HEK293 (cell line): ENCODE measurements at regions not wholly inside any gene's neighbourhood (a gene's known extent, or its start where the extent isn't known, plus 50 kb on each side); places are given as distances from the start of the nearest gene placed in this dataset.
A peak's percentile ranks its signal among the peaks of the same experiment; 100 is the strongest.

Experiments used
- CTCF ChIA-PET: fragments of 350-600 bp; formaldehyde crosslinking; extraction: SDS; loops from one replicate; lab custom pipeline; 2021; ENCODE audit warnings: antibody characterized with exemption; lab: Yijun Ruan, JAX
- POLR2A ChIA-PET: fragments of 300-600 bp; formaldehyde crosslinking; extraction: SDS; loops from one replicate; lab custom pipeline; 2020; ENCODE audit warnings: antibody characterized with exemption, inconsistent platforms; lab: Yijun Ruan, JAX
- H3K27ac ChIP-seq: fragments of 200-500 bp; sonication (Bioruptor generic); 2 replicates; pipeline ENCODE4 v1.5.1; 2014; ENCODE audit warnings: low read depth, low read length, control low read depth, inconsistent platforms; ENCODE audit errors: extremely low read depth
- H3K36me3 ChIP-seq, 2 experiments: fragments of 200-500 bp in 1 of 2; sonication (Bioruptor generic) in 1 of 2; 1 replicate in 1 of 2; 2 replicates in 1 of 2; pipeline ENCODE4 v1.5.1; 2014 to 2017; ENCODE audit warnings: inconsistent platforms in 2 of 2, low read length in 2 of 2; ENCODE audit not compliant: control insufficient read depth in 2 of 2, insufficient read depth in 1 of 2
- H3K4me1 ChIP-seq: fragments of 200-500 bp; sonication (Bioruptor generic); 2 replicates; pipeline ENCODE4 v1.5.1; 2014; ENCODE audit warnings: mild to moderate bottlenecking, low read length, inconsistent platforms; ENCODE audit not compliant: control insufficient read depth, insufficient read depth
- H3K4me3 ChIP-seq: 2 replicates; pipeline ENCODE4 v1.5.1; 2011; ENCODE audit warnings: low read depth, mild to moderate bottlenecking, control low read depth, low read length, moderate library complexity
- H3K9me3 ChIP-seq: fragments of 200-500 bp; sonication (Bioruptor generic); 2 replicates; pipeline ENCODE4 v1.5.1; 2014; ENCODE audit warnings: low read depth, low read length, inconsistent platforms; ENCODE audit not compliant: control insufficient read depth, insufficient read depth
- FEZF1 ChIP-seq: fragments of 450-650 bp; formaldehyde crosslinking; IDR thresholded peaks from 2 replicates; pipeline ENCODE4 v1.5.1; 2016; ENCODE audit warnings: missing biosample characterization, missing genetic modification characterization
- KLF1 ChIP-seq: fragments of 450-650 bp; formaldehyde crosslinking; IDR thresholded peaks from 2 replicates; pipeline ENCODE4 v1.5.1; 2016; ENCODE audit warnings: missing biosample characterization, missing genetic modification characterization
- PRDM1 ChIP-seq: fragments of 450-650 bp; formaldehyde crosslinking; IDR thresholded peaks from 2 replicates; pipeline ENCODE4; 2016; ENCODE audit warnings: missing biosample characterization, missing genetic modification characterization
- REPIN1 ChIP-seq: fragments of 450-650 bp; formaldehyde crosslinking; IDR thresholded peaks from 2 replicates; pipeline ENCODE4 v1.5.1; 2017; ENCODE audit warnings: missing biosample characterization, missing genetic modification characterization, low read depth
- SCRT2 ChIP-seq: fragments of 450-650 bp; formaldehyde crosslinking; IDR thresholded peaks from 2 replicates; pipeline ENCODE4 v1.5.1; 2016; ENCODE audit warnings: missing biosample characterization, missing genetic modification characterization
- WT1 ChIP-seq: fragments of 450-650 bp; formaldehyde crosslinking; IDR thresholded peaks from 2 replicates; pipeline ENCODE4 v1.5.1; 2016; ENCODE audit warnings: missing biosample characterization, missing genetic modification characterization
- YY2 ChIP-seq: fragments of 450-650 bp; formaldehyde crosslinking; IDR thresholded peaks from 2 replicates; pipeline ENCODE4 v1.5.1; 2016; ENCODE audit warnings: missing biosample characterization, missing genetic modification characterization
- ZBTB21 ChIP-seq: fragments of 450-650 bp; formaldehyde crosslinking; IDR thresholded peaks from 2 replicates; pipeline ENCODE4 v1.5.1; 2017; ENCODE audit warnings: missing biosample characterization, missing genetic modification characterization
- ZBTB8A ChIP-seq: fragments of 450-650 bp; formaldehyde crosslinking; IDR thresholded peaks from 2 replicates; pipeline ENCODE4 v1.5.1; 2016; ENCODE audit warnings: missing biosample characterization, missing genetic modification characterization
- ZFP41 ChIP-seq: fragments of 450-650 bp; formaldehyde crosslinking; IDR thresholded peaks from 2 replicates; pipeline ENCODE4 v1.5.1; 2016; ENCODE audit warnings: missing biosample characterization, missing genetic modification characterization, borderline replicate concordance
- ZNF16 ChIP-seq: fragments of 450-650 bp; formaldehyde crosslinking; IDR thresholded peaks from 2 replicates; pipeline ENCODE4 v1.5.1; 2016; ENCODE audit warnings: low read depth, missing biosample characterization, missing genetic modification characterization
- ZNF175 ChIP-seq: fragments of 450-650 bp; formaldehyde crosslinking; IDR thresholded peaks from 2 replicates; pipeline ENCODE4 v1.5.1; 2016; ENCODE audit warnings: missing biosample characterization, missing genetic modification characterization
- ZNF2 ChIP-seq: fragments of 450-650 bp; formaldehyde crosslinking; IDR thresholded peaks from 2 replicates; pipeline ENCODE4 v1.5.1; 2016; ENCODE audit warnings: missing biosample characterization, missing genetic modification characterization
- ZNF335 ChIP-seq: fragments of 450-650 bp; formaldehyde crosslinking; conservative IDR thresholded peaks from 2 replicates; pipeline ENCODE4 v1.5.1; 2016; ENCODE audit warnings: missing biosample characterization, missing genetic modification characterization
- ZNF558 ChIP-seq: fragments of 450-650 bp; formaldehyde crosslinking; IDR thresholded peaks from 2 replicates; pipeline ENCODE4 v1.5.1; 2016; ENCODE audit warnings: missing biosample characterization, missing genetic modification characterization
- ZNF658 ChIP-seq: fragments of 450-650 bp; formaldehyde crosslinking; IDR thresholded peaks from 2 replicates; pipeline ENCODE4; 2016; ENCODE audit warnings: missing biosample characterization, missing genetic modification characterization
- ZNF660 ChIP-seq: fragments of 450-650 bp; IDR thresholded peaks from 2 replicates; pipeline ENCODE4 v1.5.1; 2018; ENCODE audit warnings: missing biosample characterization, mild to moderate bottlenecking, missing genetic modification characterization
- ZNF768 ChIP-seq: fragments of 450-650 bp; formaldehyde crosslinking; IDR thresholded peaks from 2 replicates; pipeline ENCODE4 v1.5.1; 2018; ENCODE audit warnings: missing biosample characterization, mild to moderate bottlenecking, missing genetic modification characterization
- ZNF777 ChIP-seq: fragments of 450-650 bp; formaldehyde crosslinking; IDR thresholded peaks from 2 replicates; pipeline ENCODE4 v1.5.1; 2017; ENCODE audit warnings: missing biosample characterization, missing genetic modification characterization, borderline replicate concordance
- ZNF830 ChIP-seq: fragments of 450-650 bp; IDR thresholded peaks from 2 replicates; pipeline ENCODE4 v1.5.0; 2018; ENCODE audit warnings: missing biosample characterization, missing genetic modification characterization, low read depth, mild to moderate bottlenecking, moderate library complexity
- ZXDB ChIP-seq: fragments of 450-650 bp; formaldehyde crosslinking; IDR thresholded peaks from 2 replicates; pipeline ENCODE4 v1.5.1; 2016; ENCODE audit warnings: missing biosample characterization, missing genetic modification characterization
- TF ChIP-seq, protein P1 (sequence below): fragments of 450-650 bp; IDR thresholded peaks from 2 replicates; pipeline ENCODE4 v1.5.1; 2018; ENCODE audit warnings: missing biosample characterization, mild to moderate bottlenecking, missing genetic modification characterization
- TF ChIP-seq, protein P2 (sequence below): fragments of 450-650 bp; formaldehyde crosslinking; IDR thresholded peaks from 2 replicates; pipeline ENCODE4 v1.5.1; 2016; ENCODE audit warnings: missing biosample characterization, missing genetic modification characterization, borderline replicate concordance
- TF ChIP-seq, protein P3 (sequence below): fragments of 450-650 bp; formaldehyde crosslinking; IDR thresholded peaks from 2 replicates; pipeline ENCODE4 v1.5.1; 2016; ENCODE audit warnings: missing biosample characterization, missing genetic modification characterization, low read depth
- TF ChIP-seq, protein P4 (sequence below): fragments of 450-650 bp; formaldehyde crosslinking; optimal IDR thresholded peaks from 2 replicates; pipeline ENCODE3; 2016; ENCODE audit warnings: missing biosample characterization, mild to moderate bottlenecking, missing genetic modification characterization
- TF ChIP-seq, protein P5 (sequence below): fragments of 450-650 bp; formaldehyde crosslinking; IDR thresholded peaks from 2 replicates; pipeline ENCODE4 v1.5.1; 2016; ENCODE audit warnings: missing biosample characterization, missing genetic modification characterization
- TF ChIP-seq, protein P6 (sequence below): fragments of 450-650 bp; formaldehyde crosslinking; IDR thresholded peaks from 2 replicates; pipeline ENCODE4 v1.5.1; 2016; ENCODE audit warnings: missing biosample characterization, missing genetic modification characterization

DNA sequence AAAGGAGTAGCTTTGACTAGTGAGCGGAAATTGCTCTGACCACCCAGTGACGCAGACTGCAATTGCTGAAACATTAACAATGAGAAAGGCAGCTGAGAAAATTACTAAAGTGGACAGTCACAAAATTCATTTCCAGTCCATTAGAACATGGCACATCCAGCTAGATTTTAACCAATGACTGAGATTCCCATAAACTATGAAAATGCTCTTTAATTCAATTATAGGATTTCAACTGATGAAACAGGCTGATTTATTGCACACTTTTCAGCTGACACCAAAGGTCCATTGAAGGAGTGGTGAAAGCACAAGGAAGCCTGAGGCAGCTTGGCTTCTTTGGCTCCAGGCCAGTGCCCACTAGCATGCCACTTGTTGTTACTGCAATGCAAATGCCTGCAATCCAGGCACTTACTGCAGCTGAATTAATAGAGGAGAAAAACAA is 933.4 kb downstream of the SLITRK6 start (continued):
- TF ChIP-seq, protein P1, sequence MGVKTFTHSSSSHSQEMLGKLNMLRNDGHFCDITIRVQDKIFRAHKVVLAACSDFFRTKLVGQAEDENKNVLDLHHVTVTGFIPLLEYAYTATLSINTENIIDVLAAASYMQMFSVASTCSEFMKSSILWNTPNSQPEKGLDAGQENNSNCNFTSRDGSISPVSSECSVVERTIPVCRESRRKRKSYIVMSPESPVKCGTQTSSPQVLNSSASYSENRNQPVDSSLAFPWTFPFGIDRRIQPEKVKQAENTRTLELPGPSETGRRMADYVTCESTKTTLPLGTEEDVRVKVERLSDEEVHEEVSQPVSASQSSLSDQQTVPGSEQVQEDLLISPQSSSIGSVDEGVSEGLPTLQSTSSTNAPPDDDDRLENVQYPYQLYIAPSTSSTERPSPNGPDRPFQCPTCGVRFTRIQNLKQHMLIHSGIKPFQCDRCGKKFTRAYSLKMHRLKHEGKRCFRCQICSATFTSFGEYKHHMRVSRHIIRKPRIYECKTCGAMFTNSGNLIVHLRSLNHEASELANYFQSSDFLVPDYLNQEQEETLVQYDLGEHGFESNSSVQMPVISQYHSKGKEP (tag by site-specific recombination), result no peak
- TF ChIP-seq ZNF658 (tag by site-specific recombination) (no peak), ZBTB21 (no peak), ZXDB (tag by site-specific recombination) (no peak), ZNF777 (tag by site-specific recombination) (no peak), PRDM1 (tag by site-specific recombination) (no peak), SCRT2 (0 out of 2 replicates have a peak, but pooled peaks have one; percentile 23), ZNF16 (tag by site-specific recombination) (no peak), KLF1 (tag by site-specific recombination) (no peak), FEZF1 (tag by site-specific recombination) (0 out of 2 replicates have a peak, but pooled peaks have one; percentile 16)
- TF ChIP-seq, protein P2, sequence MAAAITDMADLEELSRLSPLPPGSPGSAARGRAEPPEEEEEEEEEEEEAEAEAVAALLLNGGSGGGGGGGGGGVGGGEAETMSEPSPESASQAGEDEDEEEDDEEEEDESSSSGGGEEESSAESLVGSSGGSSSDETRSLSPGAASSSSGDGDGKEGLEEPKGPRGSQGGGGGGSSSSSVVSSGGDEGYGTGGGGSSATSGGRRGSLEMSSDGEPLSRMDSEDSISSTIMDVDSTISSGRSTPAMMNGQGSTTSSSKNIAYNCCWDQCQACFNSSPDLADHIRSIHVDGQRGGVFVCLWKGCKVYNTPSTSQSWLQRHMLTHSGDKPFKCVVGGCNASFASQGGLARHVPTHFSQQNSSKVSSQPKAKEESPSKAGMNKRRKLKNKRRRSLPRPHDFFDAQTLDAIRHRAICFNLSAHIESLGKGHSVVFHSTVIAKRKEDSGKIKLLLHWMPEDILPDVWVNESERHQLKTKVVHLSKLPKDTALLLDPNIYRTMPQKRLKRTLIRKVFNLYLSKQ (tag by site-specific recombination), result no peak
- TF ChIP-seq, protein P3, sequence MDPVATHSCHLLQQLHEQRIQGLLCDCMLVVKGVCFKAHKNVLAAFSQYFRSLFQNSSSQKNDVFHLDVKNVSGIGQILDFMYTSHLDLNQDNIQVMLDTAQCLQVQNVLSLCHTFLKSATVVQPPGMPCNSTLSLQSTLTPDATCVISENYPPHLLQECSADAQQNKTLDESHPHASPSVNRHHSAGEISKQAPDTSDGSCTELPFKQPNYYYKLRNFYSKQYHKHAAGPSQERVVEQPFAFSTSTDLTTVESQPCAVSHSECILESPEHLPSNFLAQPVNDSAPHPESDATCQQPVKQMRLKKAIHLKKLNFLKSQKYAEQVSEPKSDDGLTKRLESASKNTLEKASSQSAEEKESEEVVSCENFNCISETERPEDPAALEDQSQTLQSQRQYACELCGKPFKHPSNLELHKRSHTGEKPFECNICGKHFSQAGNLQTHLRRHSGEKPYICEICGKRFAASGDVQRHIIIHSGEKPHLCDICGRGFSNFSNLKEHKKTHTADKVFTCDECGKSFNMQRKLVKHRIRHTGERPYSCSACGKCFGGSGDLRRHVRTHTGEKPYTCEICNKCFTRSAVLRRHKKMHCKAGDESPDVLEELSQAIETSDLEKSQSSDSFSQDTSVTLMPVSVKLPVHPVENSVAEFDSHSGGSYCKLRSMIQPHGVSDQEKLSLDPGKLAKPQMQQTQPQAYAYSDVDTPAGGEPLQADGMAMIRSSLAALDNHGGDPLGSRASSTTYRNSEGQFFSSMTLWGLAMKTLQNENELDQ, result no peak
- TF ChIP-seq, all 188 proteins: peak for 2

DNA sequence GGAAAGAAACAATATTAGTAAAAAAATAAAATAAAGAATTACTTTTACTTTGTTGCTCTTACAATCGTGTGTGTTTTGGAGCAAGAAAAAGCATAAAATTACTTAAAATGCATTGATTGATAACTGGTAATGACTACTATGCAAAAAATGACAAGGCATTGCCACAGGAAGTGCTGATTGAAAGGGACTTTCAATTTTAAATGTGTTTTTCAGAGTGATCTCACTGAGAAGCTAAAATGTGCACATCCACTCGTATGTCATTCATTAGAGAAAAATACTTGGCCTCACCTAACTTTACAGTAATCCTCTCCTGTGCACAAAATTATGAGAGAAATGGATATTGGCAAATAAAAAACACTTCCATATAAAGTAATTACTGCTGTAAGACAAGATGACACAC is 934.9 kb downstream of the SLITRK6 start:
- Histone ChIP-seq H3K4me1 (no peaks in the 10 kb centered on the region), H3K4me3 (no peak overlapping the region), H3K36me3 (no peaks in the 10 kb centered on the region), H3K27ac (no peak overlapping the region), H3K9me3 (no peaks in the 10 kb centered on the region)
- CTCF ChIA-PET, result no interaction called here
- POLR2A ChIA-PET, result interaction anchor here (0.5 kb wide), 1 partner anchor 426 kb away, joined by 4 read pairs; no protein-coding TSS in a partner anchor
- TF ChIP-seq, protein P4, sequence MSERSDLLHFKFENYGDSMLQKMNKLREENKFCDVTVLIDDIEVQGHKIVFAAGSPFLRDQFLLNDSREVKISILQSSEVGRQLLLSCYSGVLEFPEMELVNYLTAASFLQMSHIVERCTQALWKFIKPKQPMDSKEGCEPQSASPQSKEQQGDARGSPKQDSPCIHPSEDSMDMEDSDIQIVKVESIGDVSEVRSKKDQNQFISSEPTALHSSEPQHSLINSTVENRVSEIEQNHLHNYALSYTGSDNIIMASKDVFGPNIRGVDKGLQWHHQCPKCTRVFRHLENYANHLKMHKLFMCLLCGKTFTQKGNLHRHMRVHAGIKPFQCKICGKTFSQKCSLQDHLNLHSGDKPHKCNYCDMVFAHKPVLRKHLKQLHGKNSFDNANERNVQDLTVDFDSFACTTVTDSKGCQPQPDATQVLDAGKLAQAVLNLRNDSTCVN (tag by site-specific recombination), result no peak
- TF ChIP-seq ZNF175 (tag by site-specific recombination) (no peak), ZNF558 (no peak), ZBTB8A (tag by site-specific recombination) (no peak), ZNF660 (tag by site-specific recombination) (no peak), ZNF830 (tag by site-specific recombination) (no peak), ZNF335 (no peak), ZNF658 (tag by site-specific recombination) (no peak), YY2 (no peak), ZNF768 (tag by site-specific recombination) (no peak), ZNF2 (tag by site-specific recombination) (no peak), WT1 (tag by site-specific recombination) (no peak), REPIN1 (no peak), ZFP41 (tag by site-specific recombination) (no peak)
- TF ChIP-seq, protein P5, sequence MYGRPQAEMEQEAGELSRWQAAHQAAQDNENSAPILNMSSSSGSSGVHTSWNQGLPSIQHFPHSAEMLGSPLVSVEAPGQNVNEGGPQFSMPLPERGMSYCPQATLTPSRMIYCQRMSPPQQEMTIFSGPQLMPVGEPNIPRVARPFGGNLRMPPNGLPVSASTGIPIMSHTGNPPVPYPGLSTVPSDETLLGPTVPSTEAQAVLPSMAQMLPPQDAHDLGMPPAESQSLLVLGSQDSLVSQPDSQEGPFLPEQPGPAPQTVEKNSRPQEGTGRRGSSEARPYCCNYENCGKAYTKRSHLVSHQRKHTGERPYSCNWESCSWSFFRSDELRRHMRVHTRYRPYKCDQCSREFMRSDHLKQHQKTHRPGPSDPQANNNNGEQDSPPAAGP, result no peak
- TF ChIP-seq, protein P6, sequence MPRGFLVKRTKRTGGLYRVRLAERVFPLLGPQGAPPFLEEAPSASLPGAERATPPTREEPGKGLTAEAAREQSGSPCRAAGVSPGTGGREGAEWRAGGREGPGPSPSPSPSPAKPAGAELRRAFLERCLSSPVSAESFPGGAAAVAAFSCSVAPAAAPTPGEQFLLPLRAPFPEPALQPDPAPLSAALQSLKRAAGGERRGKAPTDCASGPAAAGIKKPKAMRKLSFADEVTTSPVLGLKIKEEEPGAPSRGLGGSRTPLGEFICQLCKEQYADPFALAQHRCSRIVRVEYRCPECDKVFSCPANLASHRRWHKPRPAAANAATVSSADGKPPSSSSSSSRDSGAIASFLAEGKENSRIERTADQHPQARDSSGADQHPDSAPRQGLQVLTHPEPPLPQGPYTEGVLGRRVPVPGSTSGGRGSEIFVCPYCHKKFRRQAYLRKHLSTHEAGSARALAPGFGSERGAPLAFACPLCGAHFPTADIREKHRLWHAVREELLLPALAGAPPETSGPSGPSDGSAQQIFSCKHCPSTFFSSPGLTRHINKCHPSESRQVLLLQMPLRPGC (tag by site-specific recombination), result no peak
